Muscle layer of colon (tissue), 2 donors: ENCODE measurements at regions not wholly inside any gene's neighbourhood (a gene's known extent, or its start where the extent isn't known, plus 50 kb on each side); places are given as distances from the start of the nearest gene placed in this dataset.

Source experiments
- H3K27ac ChIP-seq: one replicate; pipeline ENCODE4 v1.7.0; 2013; ENCODE audit warnings: low read depth, mild to moderate bottlenecking, low read length, moderate library complexity
- H3K27me3 ChIP-seq, 2 donors: one replicate each; pipeline ENCODE4 v1.7.0; 2013; ENCODE audit warnings: low read length in 2 of 2, mild to moderate bottlenecking in 2 of 2; ENCODE audit not compliant: insufficient read depth in 2 of 2, control insufficient read depth in 1 of 2
- H3K36me3 ChIP-seq: one replicate; pipeline ENCODE4 v1.7.0; 2013; ENCODE audit warnings: mild to moderate bottlenecking, low read length; ENCODE audit not compliant: insufficient read depth
- H3K4me1 ChIP-seq: one replicate; pipeline ENCODE4 v1.7.0; 2013; ENCODE audit warnings: mild to moderate bottlenecking, low read length; ENCODE audit not compliant: insufficient read depth
- H3K4me3 ChIP-seq, 2 donors: one replicate each; pipeline ENCODE4 v1.7.0; 2013; ENCODE audit warnings: low read length in 2 of 2, low read depth in 1 of 2, mild to moderate bottlenecking in 1 of 2, moderate library complexity in 1 of 2
- H3K9ac ChIP-seq: one replicate; pipeline ENCODE4 v1.7.0; 2013; ENCODE audit warnings: low read length
- H3K9me3 ChIP-seq: one replicate; pipeline ENCODE4 v1.7.0; 2013; ENCODE audit warnings: mild to moderate bottlenecking, low read length
- donor health status: abdominal sarcoma.
- donor health status: Adenocarcinoma of cecum.

DNA sequence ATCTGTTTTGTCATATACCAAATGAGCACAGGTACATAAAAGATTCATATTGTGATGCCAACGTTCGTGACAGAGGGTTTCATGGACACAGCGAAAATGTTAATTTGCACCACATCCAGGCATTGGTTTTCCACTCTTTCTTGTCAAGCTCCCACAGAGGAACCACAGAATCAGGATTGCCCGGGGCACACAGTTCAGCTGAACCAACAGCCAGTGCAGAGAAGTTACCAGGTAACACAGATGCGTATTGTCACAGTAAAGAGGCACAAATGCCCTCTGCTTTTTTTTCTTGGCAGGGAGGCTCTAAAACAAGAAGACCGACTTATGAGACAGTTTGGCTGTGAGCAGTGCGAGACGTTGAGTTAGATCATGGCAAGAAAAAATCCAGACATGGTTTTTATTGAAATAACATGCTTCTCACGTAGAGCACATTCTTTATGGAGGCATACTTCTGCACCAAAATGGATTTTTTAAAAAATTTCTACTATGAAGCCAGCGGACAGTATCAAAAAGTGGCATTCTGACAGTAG is 331.1 kb upstream of the KIAA1217 start:
- Histone ChIP-seq H3K9ac (no peak overlapping the region), H3K27ac (no peak overlapping the region), H3K9me3 (no peaks in the 10 kb centered on the region), H3K27me3 (no peaks in the 10 kb centered on the region), H3K4me1 (no peaks in the 10 kb centered on the region), H3K4me3 (no peak overlapping the region), H3K36me3 (no peaks in the 10 kb centered on the region)

DNA sequence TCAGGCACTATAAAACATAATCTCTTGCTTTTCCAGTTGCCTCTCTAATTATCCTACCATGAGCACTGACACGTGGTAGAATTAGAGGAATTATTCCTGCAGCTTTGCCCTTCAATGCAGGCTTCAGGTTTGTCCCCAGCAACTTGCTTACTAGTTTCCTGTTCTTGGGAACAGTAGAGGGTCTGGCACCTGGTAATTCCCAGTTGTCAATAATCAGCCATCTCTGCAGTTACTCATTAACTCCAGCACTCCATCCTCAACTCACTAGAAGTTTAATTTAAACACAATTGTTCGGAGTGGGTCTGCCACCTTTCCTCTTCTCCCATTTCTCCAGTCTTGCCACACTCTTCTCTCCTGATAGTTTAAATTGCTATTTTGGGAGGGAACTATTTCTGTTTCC is 324.3 kb upstream of the KIAA1217 start:
- Histone ChIP-seq H3K9ac (no peak overlapping the region), H3K9me3 (no peaks in the 10 kb centered on the region), H3K27me3 (no peaks in the 10 kb centered on the region), H3K36me3 (no peaks in the 10 kb centered on the region), H3K4me1 (no peaks in the 10 kb centered on the region), H3K4me3 (no peak overlapping the region), H3K27ac (no peak overlapping the region)

DNA sequence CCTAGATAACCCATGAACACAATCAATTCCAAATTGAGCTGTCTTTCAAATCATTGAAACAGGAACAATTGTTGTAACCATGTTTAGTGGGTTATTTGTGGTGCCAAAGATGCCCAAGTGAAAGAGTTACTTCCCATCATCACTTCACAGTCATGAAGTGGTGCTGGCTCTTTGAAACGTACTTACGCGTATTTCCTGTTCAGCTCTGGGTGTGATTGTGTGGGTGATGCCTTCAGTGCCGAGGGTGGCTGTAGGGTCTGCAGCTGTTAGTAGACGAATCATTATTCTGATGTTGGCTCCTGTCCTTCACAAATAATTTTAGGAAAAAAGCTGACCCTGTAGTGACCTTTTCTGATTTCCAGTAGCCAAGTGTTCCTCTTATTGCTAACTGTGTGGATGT is 323.1 kb upstream of the KIAA1217 start:
- Histone ChIP-seq H3K27ac (no peak overlapping the region), H3K4me1 (no peaks in the 10 kb centered on the region), H3K27me3 (no peaks in the 10 kb centered on the region), H3K4me3 (no peak overlapping the region), H3K9me3 (no peaks in the 10 kb centered on the region), H3K9ac (no peak overlapping the region), H3K36me3 (no peaks in the 10 kb centered on the region)

DNA sequence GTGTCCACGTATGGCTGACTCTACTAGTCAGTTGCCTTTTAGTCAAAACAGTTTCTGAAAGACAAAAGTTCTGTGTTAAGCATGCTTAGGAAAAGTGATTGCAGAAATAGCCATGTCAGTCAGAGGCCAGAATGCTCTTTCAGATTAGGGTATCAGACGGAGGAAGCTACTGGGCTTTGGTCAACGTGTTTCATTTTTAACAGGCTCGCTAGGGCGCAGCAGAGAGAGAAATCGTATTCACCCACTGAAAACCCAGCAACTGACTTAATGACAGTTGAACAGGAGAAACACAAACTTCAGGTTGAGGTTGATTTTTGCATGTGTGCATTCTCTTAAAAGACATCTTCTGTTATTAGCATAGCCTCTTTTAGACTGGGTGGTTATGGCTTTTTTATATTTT is 322.6 kb upstream of the KIAA1217 start:
- H3K4me3 ChIP-seq: no peak overlapping the region

DNA sequence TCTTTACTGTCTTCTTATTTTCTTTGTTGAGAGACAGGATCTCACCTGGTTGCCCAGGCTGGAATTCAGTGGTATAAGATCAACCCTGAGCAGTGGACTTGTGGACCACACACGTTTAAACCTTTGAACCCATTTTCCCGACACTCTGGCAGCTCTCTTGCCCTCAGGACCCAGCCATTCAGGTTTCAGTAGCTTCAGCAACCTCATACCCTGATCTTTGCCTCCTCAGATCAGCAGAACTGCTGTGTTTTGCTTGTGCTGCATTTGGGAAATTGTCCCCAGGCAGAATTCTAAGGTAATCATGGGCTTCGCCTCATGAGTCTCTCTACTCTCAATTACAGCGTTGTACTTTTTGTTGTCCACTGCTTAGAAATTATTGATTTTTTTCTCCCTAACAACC is 317.6 kb upstream of the KIAA1217 start:
- H3K4me3 ChIP-seq: no peak overlapping the region
- H3K9me3 ChIP-seq: no peaks in the 10 kb centered on the region
- no peaks in the 10 kb centered on the region for H3K4me1 ChIP-seq
- no peaks in the 10 kb centered on the region for H3K27me3 ChIP-seq
- H3K27ac ChIP-seq: no peak overlapping the region
- H3K36me3 ChIP-seq: no peaks in the 10 kb centered on the region
- H3K9ac ChIP-seq: no peak overlapping the region

More for the DNA sequence above, 322.6 kb upstream of the KIAA1217 start:
- H3K4me1 ChIP-seq: no peaks in the 10 kb centered on the region
- no peak overlapping the region for H3K27ac ChIP-seq
- H3K9me3 ChIP-seq: no peaks in the 10 kb centered on the region
- H3K9ac ChIP-seq: no peak overlapping the region
- H3K27me3 ChIP-seq: no peaks in the 10 kb centered on the region
- H3K36me3 ChIP-seq: no peaks in the 10 kb centered on the region

DNA sequence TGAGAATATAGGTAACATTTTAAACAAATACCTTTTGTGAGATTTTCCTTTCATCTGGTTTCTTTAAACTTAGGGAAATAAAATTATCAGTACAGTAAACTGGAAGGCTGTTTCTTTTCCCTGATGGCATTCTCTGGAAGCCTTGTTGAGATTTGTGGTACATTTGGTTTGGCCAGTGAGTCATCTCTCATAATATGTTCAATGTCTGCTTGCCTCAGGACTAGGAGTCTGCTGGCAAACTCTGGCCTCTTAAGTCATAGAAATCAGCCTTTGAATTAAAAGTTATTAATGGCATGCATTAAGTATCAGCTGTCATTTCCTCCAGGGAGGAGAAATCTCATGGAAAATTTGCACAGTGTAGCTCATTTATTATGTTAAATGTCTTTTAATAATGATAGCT is 316.6 kb upstream of the KIAA1217 start:
- H3K4me1 ChIP-seq: no peaks in the 10 kb centered on the region
- H3K9me3 ChIP-seq: no peaks in the 10 kb centered on the region
- no peak overlapping the region for H3K27ac ChIP-seq
- no peaks in the 10 kb centered on the region for H3K36me3 ChIP-seq
- H3K27me3 ChIP-seq: no peaks in the 10 kb centered on the region
- H3K9ac ChIP-seq: no peak overlapping the region
- no peak overlapping the region for H3K4me3 ChIP-seq

DNA sequence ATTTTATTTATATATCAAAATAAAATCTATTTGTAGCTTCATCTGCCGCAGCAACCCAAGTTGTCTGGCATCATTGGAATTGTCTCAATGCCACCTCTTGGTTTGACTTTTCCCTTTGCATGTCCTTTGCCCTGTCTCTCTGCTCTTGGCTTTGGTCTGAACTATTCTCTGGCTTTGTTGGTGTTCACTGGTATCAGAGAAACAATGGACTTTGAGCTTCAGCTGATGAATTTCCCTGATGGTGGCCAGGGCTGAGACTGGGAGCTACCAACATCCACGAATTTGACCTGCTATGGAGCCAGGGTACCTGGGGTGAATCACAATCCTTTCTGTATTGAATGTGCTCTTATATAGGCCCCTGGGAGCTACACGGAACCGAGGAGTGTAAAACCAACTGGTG is 311.7 kb upstream of the KIAA1217 start:
- no peaks in the 10 kb centered on the region for H3K9me3 ChIP-seq
- H3K9ac ChIP-seq: no peak overlapping the region
- H3K27ac ChIP-seq: no peak overlapping the region
- H3K36me3 ChIP-seq: no peaks in the 10 kb centered on the region
- no peak overlapping the region for H3K4me3 ChIP-seq
- H3K4me1 ChIP-seq: no peaks in the 10 kb centered on the region
- no peaks in the 10 kb centered on the region for H3K27me3 ChIP-seq

DNA sequence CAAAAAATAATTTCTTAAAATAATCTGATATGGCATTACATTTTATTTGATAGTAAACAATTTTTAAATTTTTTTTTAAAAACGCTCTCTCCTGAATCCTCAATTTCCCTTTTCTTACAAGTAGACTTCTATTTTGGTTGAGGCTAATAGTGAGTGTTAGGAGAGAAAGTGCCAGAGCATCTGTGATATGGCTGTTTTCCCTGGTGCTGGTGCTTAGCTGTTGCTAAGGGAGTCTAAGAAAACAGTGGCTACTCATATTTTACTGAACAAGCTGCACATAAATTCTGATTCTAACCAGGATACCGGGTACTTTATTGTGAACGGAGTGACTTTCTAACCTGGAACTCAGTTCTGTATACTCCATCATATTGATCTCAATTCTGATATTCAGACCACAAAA is 311.1 kb upstream of the KIAA1217 start:
- no peak overlapping the region for H3K27ac ChIP-seq
- H3K27me3 ChIP-seq: no peaks in the 10 kb centered on the region
- H3K9me3 ChIP-seq: no peaks in the 10 kb centered on the region
- H3K9ac ChIP-seq: no peak overlapping the region
- H3K36me3 ChIP-seq: no peaks in the 10 kb centered on the region
- no peaks in the 10 kb centered on the region for H3K4me1 ChIP-seq
- no peak overlapping the region for H3K4me3 ChIP-seq

DNA sequence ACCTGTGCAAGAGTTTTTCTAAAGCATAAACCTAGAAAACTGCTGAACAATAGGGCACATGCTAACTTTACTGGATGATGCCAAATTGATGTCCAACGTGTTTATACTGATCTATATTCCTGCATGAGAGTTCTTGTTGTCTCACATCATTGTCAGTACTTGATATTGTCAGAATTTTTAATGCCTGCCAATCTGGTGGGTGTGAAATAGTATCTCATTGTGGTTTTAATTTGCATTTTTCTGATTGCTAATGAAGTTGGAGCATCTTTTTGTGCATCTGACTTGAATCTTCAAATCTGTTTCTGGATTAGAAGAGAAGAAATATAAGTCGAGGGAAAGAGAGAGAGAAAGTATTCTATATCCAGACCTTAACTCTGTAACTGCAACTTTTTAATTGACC is 309.8 kb upstream of the KIAA1217 start:
- no peaks in the 10 kb centered on the region for H3K36me3 ChIP-seq
- H3K27ac ChIP-seq: no peak overlapping the region
- H3K27me3 ChIP-seq: no peaks in the 10 kb centered on the region
- H3K9me3 ChIP-seq: no peaks in the 10 kb centered on the region
- H3K9ac ChIP-seq: no peak overlapping the region
- H3K4me1 ChIP-seq: no peaks in the 10 kb centered on the region
- H3K4me3 ChIP-seq: no peak overlapping the region

DNA sequence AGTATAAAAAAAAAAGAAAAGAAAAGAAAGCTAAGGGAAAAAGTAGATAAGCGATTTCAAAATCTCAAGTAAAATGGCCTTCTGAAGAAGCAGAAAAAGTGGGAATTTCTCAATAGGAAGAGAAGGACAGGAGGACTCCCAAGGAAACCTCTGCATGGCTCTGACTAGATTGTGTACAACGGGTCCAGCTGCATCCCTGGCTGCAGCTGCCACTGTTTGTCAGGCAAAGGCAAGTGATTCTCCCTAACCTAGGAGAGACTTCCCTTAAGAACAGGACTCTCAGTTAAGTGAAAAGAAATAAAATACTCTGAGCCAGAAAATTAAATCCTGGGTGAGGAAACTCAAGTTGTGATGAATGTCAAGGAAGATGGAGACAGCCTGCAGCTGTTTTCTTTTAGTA is 298.6 kb upstream of the KIAA1217 start:
- Histone ChIP-seq H3K36me3 (no peaks in the 10 kb centered on the region), H3K4me1 (no peaks in the 10 kb centered on the region), H3K27ac (no peak overlapping the region), H3K4me3 (no peak overlapping the region), H3K27me3 (no peaks in the 10 kb centered on the region), H3K9ac (no peak overlapping the region), H3K9me3 (no peaks in the 10 kb centered on the region)

DNA sequence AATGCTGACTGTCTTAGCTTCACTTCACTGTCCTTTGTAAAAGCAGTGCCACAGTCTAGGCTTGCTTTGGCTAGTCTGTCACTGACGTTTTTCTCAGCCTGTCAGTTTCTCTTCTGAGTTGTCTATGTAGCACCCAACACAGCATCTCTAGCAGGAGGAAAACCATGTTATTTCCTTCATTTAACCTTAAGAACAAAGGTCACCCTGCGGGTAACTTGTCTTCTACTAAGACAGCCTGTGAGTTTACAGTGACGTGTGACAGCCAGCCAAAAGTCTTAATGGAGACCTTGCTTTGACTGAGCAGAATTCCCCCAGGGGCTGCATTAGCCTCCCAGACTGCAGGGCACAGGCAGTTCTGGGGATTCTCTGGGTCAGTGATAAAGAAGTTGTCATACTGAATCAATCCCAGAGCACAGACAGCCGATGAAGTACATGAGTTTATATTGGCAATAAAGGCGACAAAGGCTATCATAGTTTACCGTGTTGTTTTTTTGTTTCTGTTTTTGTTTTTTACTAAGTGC is 296.0 kb upstream of the KIAA1217 start:
- Histone ChIP-seq H3K27ac (no peak overlapping the region), H3K4me3 (no peak overlapping the region), H3K4me1 (no peaks in the 10 kb centered on the region), H3K27me3 (no peaks in the 10 kb centered on the region), H3K9ac (no peak overlapping the region), H3K9me3 (no peaks in the 10 kb centered on the region), H3K36me3 (no peaks in the 10 kb centered on the region)

DNA sequence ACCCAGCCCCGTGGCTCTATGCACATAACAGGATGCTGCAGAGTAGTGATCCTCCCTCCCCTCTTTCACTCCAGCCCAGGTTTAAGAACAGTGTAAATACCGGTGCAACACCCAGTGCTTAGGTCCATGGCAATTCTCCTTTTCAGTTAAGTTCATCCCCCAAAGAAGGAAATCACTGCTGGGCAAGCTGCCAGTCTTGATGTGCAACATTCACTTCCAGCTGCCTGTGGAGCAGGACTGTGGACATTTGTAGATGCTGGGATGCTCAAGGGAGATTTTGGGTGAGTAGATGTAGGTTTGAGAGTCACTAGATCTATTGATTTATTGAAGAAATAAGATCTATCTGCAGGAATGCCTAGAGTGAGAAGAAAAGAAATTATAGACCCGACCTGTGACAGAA is 294.3 kb upstream of the KIAA1217 start:
- no peak overlapping the region for H3K27ac ChIP-seq
- no peak overlapping the region for H3K9ac ChIP-seq
- no peak overlapping the region for H3K4me3 ChIP-seq
- no peaks in the 10 kb centered on the region for H3K36me3 ChIP-seq
- no peaks in the 10 kb centered on the region for H3K9me3 ChIP-seq
- H3K27me3 ChIP-seq: no peaks in the 10 kb centered on the region
- no peaks in the 10 kb centered on the region for H3K4me1 ChIP-seq
